A549 (cell line): ENCODE measurements at regions not wholly inside any gene's neighbourhood (a gene's known extent, or its start where the extent isn't known, plus 50 kb on each side); places are given as distances from the start of the nearest gene placed in this dataset.

Source experiments
- ATAC-seq, 2 experiments: fragments of 200-7000 bp in 1 of 2; fragments of >200 bp in 1 of 2; cut with Nextera tagmentation in 1 of 2; cut with Tn5 transposase in 1 of 2; 3 replicates each; pipeline versions ENCODE4 v1.8.0 to v1.9.1; 2018 to 2020; ENCODE audit warnings: mild to moderate bottlenecking in 1 of 2, moderate library complexity in 1 of 2
- CTCF ChIA-PET: fragments of 300-600 bp; sonication (Branson Sonifier 250); formaldehyde crosslinking; extraction: SDS; loops from one replicate; lab custom pipeline; 2021; ENCODE audit warnings: antibody characterized with exemption, inconsistent platforms; lab: Yijun Ruan, JAX
- POLR2A ChIA-PET: fragments of 350-600 bp; formaldehyde crosslinking; extraction: SDS; loops from one replicate; lab custom pipeline; 2021; ENCODE audit warnings: antibody characterized with exemption, inconsistent platforms; lab: Yijun Ruan, JAX
- DNase-seq, 2 experiments: peaks; one replicate each; pipeline versions ENCODE4 v3.0.0 to v3.0.0-alpha.2; 2011 to 2016; ENCODE audit warnings: low read depth in 1 of 2, low spot score in 1 of 2
- FAIRE-seq: peaks from 2 replicates; lab custom pipeline; 2011; peaks lifted over from hg19 to GRCh38; lab: Jason Lieb, UNC
- H3K27ac ChIP-seq, 2 experiments: fragments of >200 bp; sonication (Bioruptor Twin); formaldehyde crosslinking; 3 replicates each; pipeline ENCODE4 v1.5.1; 2016 to 2017
- H3K4me1 ChIP-seq: fragments of >200 bp; sonication (Bioruptor Twin); formaldehyde crosslinking; 3 replicates; pipeline ENCODE4 v1.6.1; 2016
- H3K4me2 ChIP-seq: fragments of >200 bp; sonication (Bioruptor Twin); formaldehyde crosslinking; 3 replicates; pipeline ENCODE4 v1.6.1; 2016
- H3K4me3 ChIP-seq: fragments of >200 bp; sonication (Bioruptor Twin); formaldehyde crosslinking; 3 replicates; pipeline ENCODE4 v1.5.1; 2016
- H3K9me3 ChIP-seq: fragments of >200 bp; sonication (Bioruptor Twin); formaldehyde crosslinking; 3 replicates; pipeline ENCODE4 v1.6.1; 2016
- CHD4 ChIP-seq: fragments of 200-600 bp; sonication (generic); IDR thresholded peaks from 2 replicates; pipeline ENCODE4 v1.6.1; 2016; ENCODE audit warnings: antibody characterized with exemption, mild to moderate bottlenecking, borderline replicate concordance
- E2F6 ChIP-seq: IDR thresholded peaks from 2 replicates; pipeline ENCODE4 v1.6.1; 2012; ENCODE audit warnings: low read depth, borderline replicate concordance
- ESRRA ChIP-seq: fragments of 150-350 bp; IDR thresholded peaks from 2 replicates; pipeline ENCODE4 v1.6.1; 2014; ENCODE audit warnings: mild to moderate bottlenecking, low read length, borderline replicate concordance
- FOSL2 ChIP-seq, 2 experiments: fragments of 450-650 bp in 1 of 2; fragments of >200 bp in 1 of 2; sonication (Bioruptor Twin) in 1 of 2; formaldehyde crosslinking; IDR thresholded peaks; 2 replicates each; pipeline versions ENCODE4 v1.5.0 to v1.6.1; 2016 to 2020; ENCODE audit warnings: mild to moderate bottlenecking in 1 of 2, moderate library complexity in 1 of 2
- JUNB ChIP-seq: fragments of >200 bp; sonication (Bioruptor Twin); formaldehyde crosslinking; IDR thresholded peaks from 2 replicates; pipeline ENCODE4 v1.6.1; 2016
- KDM5A ChIP-seq: fragments of 200-600 bp; sonication (generic); IDR thresholded peaks from 2 replicates; pipeline ENCODE4 v1.6.1; 2016; ENCODE audit warnings: antibody characterized with exemption, mild to moderate bottlenecking
- MAFK ChIP-seq: fragments of 450-650 bp; IDR thresholded peaks from 2 replicates; pipeline ENCODE4 v1.6.1; 2014; ENCODE audit not compliant: partially characterized antibody
- PBX3 ChIP-seq: IDR thresholded peaks from 2 replicates; pipeline ENCODE4 v1.6.1; 2012
- RARB ChIP-seq: fragments of 250-450 bp; sonication (Bioruptor Pico); IDR thresholded peaks from 2 replicates; pipeline ENCODE4 v1.8.0; 2021; ENCODE audit warnings: mild to moderate bottlenecking, moderate library complexity
- RFX5 ChIP-seq: fragments of 450-650 bp; IDR thresholded peaks from 2 replicates; pipeline ENCODE4 v1.7.1; 2014; ENCODE audit warnings: antibody characterized with exemption, mild to moderate bottlenecking, moderate library complexity
- RNF2 ChIP-seq: fragments of 200-600 bp; sonication (generic); IDR thresholded peaks from 2 replicates; pipeline ENCODE4 v1.6.1; 2016; ENCODE audit warnings: low read depth, mild to moderate bottlenecking, antibody characterized with exemption, moderate library complexity, borderline replicate concordance
- USF2 ChIP-seq: fragments of 450-650 bp; IDR thresholded peaks from 2 replicates; pipeline ENCODE4 v1.6.1; 2014; ENCODE audit warnings: antibody characterized with exemption
- ZNF302 ChIP-seq: fragments of 250-450 bp; sonication (Bioruptor Pico); IDR thresholded peaks from 2 replicates; pipeline ENCODE4 v1.9.0; 2021; ENCODE audit warnings: inconsistent platforms, mild to moderate bottlenecking, moderate library complexity
- WGBS: methylation state at CpG from one replicate; pipeline ENCODE4 v1.1.6; 2017; ENCODE audit errors: missing lambda C conversion rate; 5-methylcytosine and 5-hydroxymethylcytosine counted together

GRCh38 chr7:19834566-19834965, 61.1 kb upstream of the TMEM196 start:
- CTCF ChIA-PET = interaction anchor here (1.2 kb wide), 1 partner anchor 81 kb away, joined by 3 read pairs; no protein-coding TSS in a partner anchor
- 14% methylated on average over 2 of the region's 2 CpGs for WGBS
- peaks cover 21% of the 10 kb centered on the region for H3K4me1 ChIP-seq
- 0 out of 2 replicates have a peak, but pooled peaks have one; percentile 24 for TF ChIP-seq FOSL2 (IDR thresholded peaks at IDR 0.05)
- TF ChIP-seq FOSL2 (CRISPR knock-in tag; IDR thresholded peaks at IDR 0.05) = peak; percentile 15; the same call in 1 of the 2 replicates
- no peak for TF ChIP-seq PBX3
- 0 out of 2 replicates have a peak, but pooled peaks have one; percentile 43 for TF ChIP-seq JUNB
- TF ChIP-seq CHD4 = no peak
- no peak for TF ChIP-seq MAFK
- no peak for TF ChIP-seq RNF2
- TF ChIP-seq ESRRA = no peak
- TF ChIP-seq RFX5 = no peak
- no peak for TF ChIP-seq KDM5A
- no peak for TF ChIP-seq ZNF302 (CRISPR knock-in tag)
- no peak for TF ChIP-seq RARB (CRISPR knock-in tag)
- H3K27ac ChIP-seq = no peak overlapping the region
- POLR2A ChIA-PET = no interaction called here
- FAIRE-seq (peak; percentile 72), ATAC-seq (peak in 1 of 2 experiments; percentile 34; a peak in 1 of 6 replicates), DNase-seq (peak in 1 of 2 experiments; percentile 36)
- H3K4me3 ChIP-seq = no peak overlapping the region
- no peaks in the 10 kb centered on the region for H3K9me3 ChIP-seq
- H3K4me2 ChIP-seq = peak overlapping the region; percentile 40

GRCh38 chr7:19830604-19831003, 57.2 kb upstream of the TMEM196 start:
- 40% methylated on average over 2 of the region's 2 CpGs for WGBS
- no peak overlapping the region for H3K4me2 ChIP-seq
- ATAC-seq = no peak
- no peaks in the 10 kb centered on the region for H3K9me3 ChIP-seq
- ChIA-PET POLR2A (no interaction called here), CTCF (interaction anchor here (0.6 kb wide), 1 partner anchor 72 kb away, joined by 3 read pairs; no protein-coding TSS in a partner anchor)
- H3K4me1 ChIP-seq = peaks cover 21% of the 10 kb centered on the region
- no peak for TF ChIP-seq E2F6
- no peak for TF ChIP-seq USF2
- peak; percentile 55 for TF ChIP-seq MAFK
- TF ChIP-seq, all 56 proteins: peak for 1
- FAIRE-seq = no peak
- Histone ChIP-seq H3K4me3 (no peak overlapping the region), H3K27ac (no peak overlapping the region)
- DNase-seq = no peak
